NCI-H2196 (cell line): ENCODE measurements at regions not wholly inside any gene's neighbourhood (a gene's known extent, or its start where the extent isn't known, plus 50 kb on each side); places are given as distances from the start of the nearest gene placed in this dataset.
"Not testable (repeated sequence)": the region's sequence is repeated elsewhere in the genome, so short reads cannot be mapped to it uniquely, and the experiment has no call there.

Experiments
- DNase-seq: peaks from one replicate; lab custom pipeline; 2025; ENCODE audit not compliant: unreplicated experiment; lab: John Stamatoyannopoulos, UW

DNA sequence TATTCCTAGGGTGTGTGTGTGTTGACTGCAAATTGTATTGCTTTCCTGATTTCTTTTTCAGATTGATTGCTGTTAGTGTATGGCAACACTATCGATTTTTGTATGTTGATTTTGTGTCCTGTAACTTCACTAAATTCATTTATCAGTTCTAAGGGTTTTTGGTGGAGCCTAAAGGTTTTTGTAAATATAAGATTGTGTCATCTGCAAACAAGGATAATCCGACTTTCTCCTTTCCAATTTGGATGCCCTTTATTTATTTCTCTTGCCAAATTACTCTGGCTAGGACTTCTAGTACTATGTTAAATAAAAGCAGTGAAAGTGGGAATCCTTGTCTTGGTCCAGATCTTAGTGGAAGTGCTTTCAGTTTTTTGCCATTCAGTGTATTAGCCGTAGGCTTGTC is 340.9 kb upstream of the KLF4 start:
- DNase-seq, result no peak

GRCh38 chr9:107827884-107828283 is 338.3 kb upstream of the KLF4 start:
- no peak for DNase-seq

- DNase-seq, result no peak
Observed at GRCh38 chr9:107827304-107827703, 337.7 kb upstream of the KLF4 start.

- not testable (repeated sequence) for DNase-seq
Observed at GRCh38 chr9:107826688-107826983, 337.1 kb upstream of the KLF4 start.

DNA sequence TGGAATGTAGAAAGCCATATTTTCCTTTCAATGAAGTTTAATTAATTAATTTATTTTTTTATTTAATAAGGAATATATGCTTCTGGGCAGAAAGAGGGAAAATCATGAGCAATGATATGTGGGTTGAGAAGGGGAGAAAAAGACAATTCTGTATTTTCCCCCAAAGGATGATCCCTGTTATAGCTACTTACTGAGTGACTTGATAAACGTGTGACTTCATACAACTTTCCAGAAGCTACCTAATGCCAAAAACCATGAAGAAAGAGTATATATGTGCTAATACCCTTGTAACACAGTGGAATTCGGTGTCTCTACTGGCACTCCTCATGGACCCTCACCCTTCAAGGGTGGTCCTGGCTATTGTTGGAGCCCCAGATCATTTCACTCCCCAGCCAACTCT is 335.0 kb upstream of the KLF4 start:
- no peak for DNase-seq

DNA sequence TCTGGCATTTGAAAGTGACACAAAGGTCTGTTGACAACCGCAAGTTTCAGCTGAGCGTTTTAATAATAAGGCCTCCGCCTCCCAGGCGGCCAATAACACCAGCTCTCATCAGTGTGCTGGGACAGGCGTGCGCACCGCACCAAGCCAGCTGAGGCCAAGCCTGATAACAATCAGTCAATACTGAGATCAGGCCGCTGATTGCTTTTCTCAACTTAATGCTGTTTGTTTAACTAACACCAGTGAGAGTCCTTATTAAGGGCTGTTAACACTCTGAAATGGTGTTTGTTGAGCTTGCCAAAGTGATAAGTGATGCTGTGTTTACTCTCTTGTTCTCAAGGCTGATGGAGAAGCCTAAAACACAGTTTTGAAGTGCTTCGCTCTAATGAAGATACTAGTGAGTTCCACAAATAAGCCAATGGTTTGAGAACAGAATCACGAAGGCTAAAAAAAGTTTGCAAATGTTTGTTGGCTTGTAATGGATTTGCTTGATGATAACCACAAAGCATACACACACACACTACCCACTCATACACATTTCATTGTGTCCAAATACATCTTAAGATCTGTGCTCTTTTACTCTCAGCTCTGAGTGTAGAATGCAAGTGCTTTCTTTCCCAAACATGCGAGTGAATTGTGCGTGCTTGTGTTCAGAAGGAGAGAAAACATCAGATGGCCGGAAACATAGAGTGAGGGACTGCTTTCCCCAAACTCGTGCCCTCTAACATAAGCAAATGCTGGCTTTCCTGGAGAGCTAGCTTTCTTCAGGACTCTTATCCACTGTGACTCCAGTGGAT is 330.4 kb upstream of the KLF4 start:
- DNase-seq, result peak; percentile 69

DNA sequence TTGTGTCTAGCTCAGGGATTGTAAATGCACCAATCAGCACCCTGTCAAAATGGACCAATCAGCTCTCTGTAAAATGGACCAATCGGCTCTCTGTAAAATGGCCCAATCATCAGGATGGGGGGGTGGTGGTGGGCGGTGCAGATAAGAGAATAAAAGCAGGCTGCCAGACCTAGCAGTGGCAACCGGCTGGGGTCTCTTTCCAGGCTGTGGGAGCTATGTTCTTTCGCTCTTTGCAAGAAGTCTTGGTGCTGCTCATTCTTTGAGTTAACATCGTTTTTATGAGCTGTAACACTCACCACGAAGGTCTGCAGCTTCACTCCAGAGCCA is 328.9 kb upstream of the KLF4 start:
- DNase-seq, result not testable (repeated sequence)

DNA sequence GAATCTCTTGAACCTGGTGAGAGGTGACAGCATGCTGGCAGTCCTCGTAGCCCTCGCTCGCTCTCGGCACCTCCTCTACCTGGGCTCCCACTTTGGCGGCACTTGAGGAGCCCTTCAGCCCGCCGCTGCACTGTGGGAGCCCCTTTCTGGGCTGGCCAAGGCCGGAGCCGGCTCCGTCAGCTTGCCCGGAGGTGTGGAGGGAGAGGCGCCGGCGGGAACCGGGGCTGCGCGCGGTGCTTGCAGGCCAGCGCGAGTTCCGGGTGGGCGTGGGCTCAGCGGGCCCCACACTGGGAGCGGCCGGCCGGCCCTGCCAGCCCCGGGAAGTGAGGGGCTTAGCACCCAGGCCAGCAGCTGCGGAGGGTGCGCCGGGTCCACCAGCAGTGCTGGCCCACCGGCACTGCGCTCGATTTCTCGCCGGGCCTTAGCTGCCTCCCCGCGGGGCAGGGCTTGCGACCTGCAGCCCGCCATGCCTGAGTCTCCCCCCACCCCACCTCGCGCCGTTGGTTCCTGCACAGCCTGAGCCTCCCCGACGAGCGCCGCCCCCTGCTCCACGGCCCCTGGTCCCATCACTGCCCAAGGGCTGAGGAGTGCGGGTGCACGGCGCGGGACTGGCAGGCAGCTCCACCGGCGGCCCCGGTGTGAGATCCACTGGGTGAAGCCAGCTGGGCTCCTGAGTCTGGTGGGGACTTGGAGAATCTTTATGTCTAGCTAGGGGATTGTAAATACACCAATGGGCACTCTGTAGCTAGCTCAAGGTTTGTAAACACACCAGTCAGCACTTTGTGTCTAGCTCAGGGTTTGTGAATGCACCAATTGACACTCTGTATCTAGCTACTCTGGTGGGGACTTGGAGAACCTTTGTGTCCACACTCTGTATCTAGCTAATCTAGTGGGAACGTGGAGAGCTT is 328.3 kb upstream of the KLF4 start:
- not testable (repeated sequence) for DNase-seq

DNA sequence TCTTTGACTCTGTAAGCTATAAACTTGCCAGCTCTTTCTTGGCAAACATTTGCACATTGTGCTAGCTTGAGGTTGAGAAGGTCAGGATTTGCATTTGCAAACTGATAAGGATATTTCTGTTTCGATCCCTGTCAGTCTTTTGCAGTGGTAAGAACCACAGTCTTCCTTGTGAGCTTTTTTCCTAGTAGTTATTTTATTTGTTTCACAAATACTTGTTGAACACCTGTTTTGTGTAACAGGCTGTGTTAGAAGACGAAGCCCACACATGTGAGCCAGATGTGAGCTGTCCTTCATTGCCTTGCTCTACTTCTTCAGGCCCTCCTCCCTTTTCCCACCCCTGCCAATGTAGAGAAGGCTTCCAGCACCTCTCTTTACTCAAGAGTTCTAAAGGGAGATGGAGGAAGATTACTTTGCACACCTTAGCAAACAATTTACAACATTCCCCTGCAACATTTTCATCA is 327.0 kb upstream of the KLF4 start:
- no peak for DNase-seq

GRCh38 chr9:107815782-107816560 is 326.4 kb upstream of the KLF4 start:
- DNase-seq, result no peak

- no peak for DNase-seq
Observed at GRCh38 chr9:107813287-107813686, 323.7 kb upstream of the KLF4 start.

DNA sequence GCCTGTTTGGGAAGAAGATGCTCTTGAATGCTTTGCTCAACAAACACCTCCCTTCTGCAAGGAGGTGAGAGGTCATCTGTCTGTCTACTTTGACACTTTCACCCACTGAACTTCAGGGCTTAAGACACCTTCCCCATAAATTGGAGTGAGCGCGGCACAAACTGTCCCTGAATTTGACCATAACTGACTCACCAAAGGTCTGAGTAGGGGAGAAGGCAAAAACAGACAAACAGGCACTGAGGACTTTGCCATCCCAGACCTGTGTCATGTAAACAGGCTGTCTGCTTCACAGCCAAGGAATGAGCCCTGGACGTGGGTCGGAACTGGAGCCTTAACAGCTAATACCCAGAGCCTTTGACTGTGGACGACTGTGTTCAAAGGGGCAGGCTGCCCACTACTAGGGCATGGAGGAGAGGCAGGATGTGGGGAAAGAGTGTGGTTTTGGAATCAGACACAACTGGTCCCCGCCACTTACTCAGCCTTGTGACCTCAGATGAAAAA is 320.9 kb upstream of the KLF4 start:
- no peak for DNase-seq

GRCh38 chr9:107809871-107810460 is 320.4 kb upstream of the KLF4 start:
- DNase-seq, result no peak

- DNase-seq, result no peak
Observed at GRCh38 chr9:107807183-107807582, 317.6 kb upstream of the KLF4 start.

- DNase-seq, result no peak
Observed at GRCh38 chr9:107805201-107805600, 315.6 kb upstream of the KLF4 start.

DNA sequence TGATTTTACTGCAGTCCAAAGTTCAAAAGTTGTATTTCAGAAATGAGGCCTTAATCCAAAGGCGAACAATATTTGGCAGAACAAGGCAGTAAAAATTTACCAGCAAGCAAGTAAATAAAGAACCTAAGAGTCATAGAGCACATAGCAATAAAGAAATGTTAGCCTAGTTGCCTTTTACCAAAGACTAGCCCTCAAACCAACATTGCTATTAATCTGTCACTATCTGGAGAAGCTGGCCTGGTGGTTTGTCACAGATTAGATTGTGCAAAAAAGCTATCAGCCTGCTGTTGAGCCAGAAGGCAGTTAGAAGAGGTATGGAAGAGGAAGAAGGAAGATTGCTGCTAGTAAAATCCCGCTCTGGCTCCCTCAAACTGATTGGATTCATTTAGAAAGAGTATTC is 304.7 kb upstream of the KLF4 start:
- DNase-seq, result no peak

GRCh38 chr9:107793541-107793940 is 304.0 kb upstream of the KLF4 start:
- DNase-seq, result no peak

- no peak for DNase-seq
Observed at GRCh38 chr9:107792596-107792995, 303.0 kb upstream of the KLF4 start.

- no peak for DNase-seq
Observed at GRCh38 chr9:107792006-107792405, 302.4 kb upstream of the KLF4 start.

GRCh38 chr9:107789001-107789700 is 299.6 kb upstream of the KLF4 start:
- no peak for DNase-seq
